Activated T-helper 17 cell treated with anti-CD3 and anti-CD28 coated beads, Interleukin-2, amount 50 U/mL, for 72 hours (primary cell): ENCODE measurements at regions not wholly inside any gene's neighbourhood (a gene's known extent, or its start where the extent isn't known, plus 50 kb on each side); places are given as distances from the start of the nearest gene placed in this dataset.

Experiments
- ATAC-seq: fragments of 150-1000 bp; cut with Tn5 transposase; replicated peaks from 2 replicates; pipeline ENCODE4 v1.10.0; 2021; ENCODE audit warnings: mild to moderate bottlenecking, moderate library complexity
- H3K27ac Mint-ChIP-seq: one replicate; pipeline ENCODE4 v1.8.0; 2022; ENCODE audit warnings: mixed read lengths
- H3K27me3 Mint-ChIP-seq: one replicate; pipeline ENCODE4 v1.8.0; 2022; ENCODE audit warnings: mixed read lengths
- H3K36me3 Mint-ChIP-seq: one replicate; pipeline ENCODE4 v1.8.0; 2022; ENCODE audit warnings: low read depth, mild to moderate bottlenecking, mixed read lengths
- H3K4me1 Mint-ChIP-seq: one replicate; pipeline ENCODE4 v1.8.0; 2022; ENCODE audit warnings: mixed read lengths
- H3K4me3 Mint-ChIP-seq: one replicate; pipeline ENCODE4 v1.8.0; 2022; ENCODE audit warnings: mild to moderate bottlenecking, mixed read lengths
- H3K9me3 Mint-ChIP-seq: one replicate; pipeline ENCODE4 v1.8.0; 2022; ENCODE audit warnings: mixed read lengths

DNA sequence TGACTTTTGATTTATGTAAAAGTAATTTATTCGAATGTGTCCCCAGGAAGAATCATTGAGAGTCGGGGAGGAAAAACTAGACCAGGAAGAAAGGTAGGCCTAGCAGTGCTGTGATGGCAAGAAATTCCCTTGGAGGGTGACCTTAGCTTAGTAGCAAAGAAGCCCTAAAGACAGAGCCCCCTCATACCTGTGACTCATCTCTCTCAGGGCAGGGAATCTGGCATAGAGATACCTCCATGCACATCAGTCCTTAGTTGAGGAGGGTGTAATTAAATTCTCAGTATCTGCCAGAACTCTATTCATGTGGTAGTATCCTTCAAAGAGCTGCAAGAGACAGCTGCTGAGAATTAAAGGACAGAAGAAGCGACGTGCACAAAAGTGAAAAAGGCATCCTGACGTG is 360.3 kb downstream of the FBXO15 start:
- Mint-ChIP-seq H3K4me3 (no peak overlapping the region), H3K27me3 (no peaks in the 10 kb centered on the region)

DNA sequence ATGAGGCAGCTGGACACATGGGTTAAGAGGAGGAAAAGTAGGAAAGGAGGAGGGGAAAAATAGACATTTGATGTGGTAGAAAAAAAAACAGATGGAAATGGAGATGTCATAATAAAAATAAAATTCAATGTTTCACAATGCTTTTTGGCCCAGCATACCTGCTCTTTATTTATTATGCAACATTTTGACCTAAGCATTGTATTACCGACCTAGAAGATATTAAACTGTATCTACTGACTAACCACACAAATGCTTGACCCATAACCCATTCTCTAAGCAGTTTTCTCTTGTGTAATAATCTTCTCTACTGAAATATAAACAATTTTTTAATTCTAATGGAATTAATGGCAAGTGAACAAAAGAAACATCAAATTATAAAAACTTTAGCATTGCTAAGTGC is 362.3 kb downstream of the FBXO15 start:
- Mint-ChIP-seq H3K27ac (no peak overlapping the region), H3K4me3 (no peak overlapping the region), H3K9me3 (no peaks in the 10 kb centered on the region), H3K4me1 (no peaks in the 10 kb centered on the region), H3K36me3 (no peaks in the 10 kb centered on the region), H3K27me3 (no peaks in the 10 kb centered on the region)
- no peak for ATAC-seq

More for the DNA sequence above, 360.3 kb downstream of the FBXO15 start:
- H3K36me3 Mint-ChIP-seq = no peaks in the 10 kb centered on the region
- no peak overlapping the region for H3K27ac Mint-ChIP-seq
- no peak for ATAC-seq
- H3K4me1 Mint-ChIP-seq = no peaks in the 10 kb centered on the region
- no peaks in the 10 kb centered on the region for H3K9me3 Mint-ChIP-seq

DNA sequence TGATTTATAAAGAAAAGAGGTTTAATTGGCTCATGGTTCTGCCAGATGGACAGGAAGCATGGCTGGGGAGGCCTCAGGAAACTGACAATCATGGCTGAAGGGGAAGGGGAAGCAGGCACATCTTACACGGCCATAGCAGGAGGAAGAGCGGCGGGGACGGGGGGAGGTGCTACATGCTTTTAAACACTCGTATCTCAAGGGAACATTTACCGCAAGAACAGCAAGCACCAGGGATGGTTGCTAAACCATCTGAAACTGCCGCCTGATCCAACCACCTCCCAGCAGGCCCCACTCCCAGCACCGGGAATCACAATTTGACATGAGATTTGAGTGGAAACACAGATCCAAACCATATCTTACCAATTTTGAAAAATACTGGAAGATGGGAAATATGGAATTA is 362.8 kb downstream of the FBXO15 start:
- Mint-ChIP-seq H3K4me3 (no peak overlapping the region), H3K27ac (no peak overlapping the region), H3K9me3 (no peaks in the 10 kb centered on the region), H3K36me3 (no peaks in the 10 kb centered on the region), H3K27me3 (no peaks in the 10 kb centered on the region), H3K4me1 (no peaks in the 10 kb centered on the region)
- ATAC-seq = no peak

DNA sequence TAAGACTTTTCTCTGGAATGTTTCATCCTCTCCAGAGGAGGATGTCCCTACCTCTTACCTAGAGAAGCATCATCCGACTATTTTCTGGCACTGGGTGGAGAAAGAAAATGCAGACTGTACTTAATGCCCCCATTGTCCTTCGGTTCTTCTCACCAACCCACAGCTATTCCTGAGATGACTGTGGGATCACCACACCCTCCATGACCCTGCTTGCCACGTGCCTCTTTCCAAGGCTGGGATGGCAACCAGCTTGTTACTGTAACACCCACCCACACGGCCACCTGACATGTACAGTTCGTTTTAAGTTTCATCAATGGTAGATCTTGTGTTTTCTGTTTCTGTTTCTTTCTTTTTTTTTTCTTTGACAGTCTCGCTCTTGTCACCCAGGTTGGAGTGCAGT is 365.2 kb downstream of the FBXO15 start:
- no peaks in the 10 kb centered on the region for H3K36me3 Mint-ChIP-seq
- H3K27ac Mint-ChIP-seq = no peak overlapping the region
- peaks cover 4% of the 10 kb centered on the region for H3K9me3 Mint-ChIP-seq
- no peaks in the 10 kb centered on the region for H3K4me1 Mint-ChIP-seq
- H3K27me3 Mint-ChIP-seq = no peaks in the 10 kb centered on the region
- no peak overlapping the region for H3K4me3 Mint-ChIP-seq
- no peak for ATAC-seq

DNA sequence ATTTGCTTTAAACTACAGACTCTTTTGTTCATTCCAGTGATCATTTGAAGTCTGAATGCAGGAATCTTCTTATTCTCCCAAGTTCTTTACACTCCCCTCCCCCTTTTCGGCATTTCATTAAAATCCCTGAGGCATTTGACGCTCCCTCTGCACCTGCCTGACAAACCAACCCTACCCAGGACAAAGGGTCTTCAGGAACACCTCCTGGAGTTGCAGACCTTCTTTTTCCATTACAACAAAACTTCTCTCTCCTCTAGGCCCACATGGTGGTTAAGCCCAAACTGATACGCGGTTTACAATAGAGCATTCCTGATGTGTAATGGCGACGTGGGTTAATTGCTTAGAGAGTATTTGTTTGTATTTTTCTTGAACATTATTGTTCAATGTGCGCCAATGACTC is 367.4 kb downstream of the FBXO15 start:
- no peaks in the 10 kb centered on the region for H3K4me1 Mint-ChIP-seq
- no peaks in the 10 kb centered on the region for H3K27me3 Mint-ChIP-seq
- H3K9me3 Mint-ChIP-seq = peaks cover 4% of the 10 kb centered on the region
- H3K27ac Mint-ChIP-seq = no peak overlapping the region
- no peak overlapping the region for H3K4me3 Mint-ChIP-seq
- H3K36me3 Mint-ChIP-seq = no peaks in the 10 kb centered on the region
- no peak for ATAC-seq

DNA sequence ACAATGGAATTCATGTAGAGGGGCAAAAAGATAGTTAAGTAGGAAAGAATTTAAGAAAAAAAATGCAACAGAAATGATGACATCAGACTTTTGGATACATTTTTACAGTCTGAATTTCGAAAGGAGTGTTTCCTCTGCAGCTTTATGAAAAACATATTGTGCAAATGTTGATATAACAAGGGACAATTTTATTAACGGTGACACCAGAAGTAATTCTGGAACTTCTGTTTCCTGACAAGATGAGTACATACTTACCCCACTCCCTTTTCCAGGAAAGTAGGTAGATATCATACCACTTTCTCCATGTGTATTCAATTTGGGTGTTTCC is 369.6 kb downstream of the FBXO15 start:
- H3K9me3 Mint-ChIP-seq = peaks cover 4% of the 10 kb centered on the region
- no peak overlapping the region for H3K27ac Mint-ChIP-seq
- H3K4me3 Mint-ChIP-seq = no peak overlapping the region
- ATAC-seq = no peak
- no peaks in the 10 kb centered on the region for H3K36me3 Mint-ChIP-seq
- no peaks in the 10 kb centered on the region for H3K27me3 Mint-ChIP-seq
- no peaks in the 10 kb centered on the region for H3K4me1 Mint-ChIP-seq

DNA sequence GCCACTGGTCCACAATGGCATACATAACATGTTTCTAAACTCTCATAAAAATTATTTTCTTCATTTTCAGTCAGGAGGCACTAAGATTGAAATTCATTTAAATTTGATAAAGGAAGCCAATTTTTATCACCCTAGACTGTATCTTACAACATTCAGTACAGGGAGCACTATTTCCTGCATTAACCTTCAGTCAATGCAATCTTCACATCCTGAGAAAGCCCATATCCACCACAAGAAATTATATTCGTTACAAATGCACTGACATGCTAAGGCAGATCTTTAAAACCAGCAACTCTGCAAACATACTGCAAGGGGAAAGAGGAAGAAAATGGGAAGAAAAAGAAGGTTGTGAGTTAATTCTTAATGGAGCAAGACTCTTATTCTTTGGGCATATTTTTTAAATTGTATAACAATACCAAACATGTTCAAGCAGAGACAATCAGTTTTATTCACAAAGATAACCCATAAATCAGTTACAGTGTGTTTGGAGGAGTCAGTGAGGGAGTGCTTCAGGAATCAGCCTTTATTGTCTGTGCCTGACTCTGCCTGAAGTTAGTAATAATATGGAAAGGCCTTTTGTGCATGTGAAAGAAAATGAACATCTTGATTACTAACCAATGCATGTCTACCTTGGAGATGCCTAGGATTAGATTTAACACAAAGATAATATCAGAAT is 370.1 kb downstream of the FBXO15 start:
- H3K36me3 Mint-ChIP-seq = no peaks in the 10 kb centered on the region
- no peak for ATAC-seq
- H3K9me3 Mint-ChIP-seq = peaks cover 4% of the 10 kb centered on the region
- H3K27ac Mint-ChIP-seq = no peak overlapping the region
- H3K4me3 Mint-ChIP-seq = no peak overlapping the region
- H3K4me1 Mint-ChIP-seq = no peaks in the 10 kb centered on the region
- H3K27me3 Mint-ChIP-seq = no peaks in the 10 kb centered on the region

DNA sequence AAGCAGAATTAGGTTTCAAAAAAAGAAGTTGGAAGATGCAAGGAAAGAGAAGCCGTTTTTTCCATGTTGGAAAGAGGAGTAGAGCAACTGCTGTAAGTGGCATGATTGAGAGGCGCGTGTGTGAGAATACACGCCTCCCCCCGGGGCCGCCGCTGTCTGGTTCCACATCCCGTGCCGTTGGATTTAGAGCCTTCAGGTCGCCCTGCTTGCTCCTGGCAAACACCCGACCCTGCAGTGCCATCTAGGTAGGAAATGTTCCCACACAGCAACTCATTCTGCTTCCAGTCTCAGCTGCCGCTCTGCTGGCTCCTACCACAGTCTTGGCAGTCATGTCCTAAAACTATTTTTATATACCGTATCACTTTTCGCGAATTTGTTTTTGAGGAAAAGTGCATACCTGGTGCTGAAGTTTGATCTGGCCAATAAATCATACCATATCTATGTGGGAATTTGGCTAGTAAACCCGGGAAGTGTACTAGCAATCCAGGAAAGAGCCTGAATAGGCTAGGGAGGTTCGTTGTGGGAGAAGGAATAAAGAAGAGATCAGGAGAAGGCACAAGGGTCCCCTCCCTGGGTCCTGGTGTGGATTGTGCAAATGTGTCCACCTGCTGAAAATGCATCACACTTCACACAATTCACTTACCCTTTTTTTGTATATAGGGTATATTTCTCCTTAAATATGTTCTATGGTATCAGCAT is 372.7 kb downstream of the FBXO15 start:
- H3K36me3 Mint-ChIP-seq = no peaks in the 10 kb centered on the region
- no peak for ATAC-seq
- no peaks in the 10 kb centered on the region for H3K27me3 Mint-ChIP-seq
- no peaks in the 10 kb centered on the region for H3K4me1 Mint-ChIP-seq
- no peak overlapping the region for H3K4me3 Mint-ChIP-seq
- H3K9me3 Mint-ChIP-seq = peaks cover 4% of the 10 kb centered on the region
- H3K27ac Mint-ChIP-seq = no peak overlapping the region

DNA sequence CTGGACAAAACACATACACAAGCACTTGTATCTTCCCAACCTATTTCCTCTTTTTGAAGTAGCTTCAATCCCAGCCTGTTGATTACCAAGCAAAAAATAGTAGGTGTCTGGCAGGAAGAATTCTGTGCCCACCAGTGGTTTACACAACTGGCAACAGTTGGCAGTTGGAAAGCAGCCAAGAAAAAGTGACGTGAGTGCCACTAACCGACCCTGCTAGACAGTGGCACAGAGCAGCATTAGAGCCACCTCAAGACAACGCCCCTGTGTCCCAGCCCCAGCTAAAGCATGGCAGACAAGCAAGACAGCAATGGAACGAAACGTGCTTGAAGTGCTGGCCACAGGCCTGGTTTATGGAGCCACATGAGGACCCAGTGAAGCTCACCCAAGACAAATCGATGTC is 379.6 kb downstream of the FBXO15 start:
- H3K27ac Mint-ChIP-seq = no peak overlapping the region

DNA sequence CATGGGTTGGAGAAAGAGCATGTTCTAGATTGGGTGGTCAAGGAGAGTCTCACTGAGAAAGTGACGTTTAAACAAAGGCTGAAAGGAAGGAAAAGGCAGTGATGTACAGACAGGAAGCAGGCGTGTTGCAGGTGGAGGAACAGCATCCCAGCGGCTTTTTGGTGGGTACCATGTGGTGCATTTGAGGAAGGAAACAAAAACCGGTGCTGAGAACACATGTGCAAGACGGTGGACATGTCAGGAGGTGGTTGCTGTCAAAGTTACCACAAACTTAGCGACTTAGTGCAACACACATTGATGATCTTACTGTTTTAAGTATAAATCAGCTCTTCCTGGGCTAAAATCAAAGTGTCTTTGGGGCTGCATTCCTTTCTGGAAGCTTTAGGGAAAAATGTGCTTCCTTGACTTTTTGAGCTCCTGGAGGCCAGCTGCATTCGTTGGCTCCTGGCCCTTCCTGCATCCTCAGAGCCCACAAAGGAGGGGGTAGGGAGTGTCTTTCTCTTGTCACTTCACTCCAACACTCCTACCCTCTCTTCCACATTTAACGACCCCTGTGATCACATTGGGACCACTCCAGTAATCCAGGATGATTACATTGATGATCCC is 380.6 kb downstream of the FBXO15 start:
- Mint-ChIP-seq H3K27ac (no peak overlapping the region), H3K9me3 (peaks cover 12% of the 10 kb centered on the region), H3K4me3 (no peak overlapping the region), H3K4me1 (no peaks in the 10 kb centered on the region), H3K27me3 (peaks cover 7% of the 10 kb centered on the region), H3K36me3 (no peaks in the 10 kb centered on the region)
- ATAC-seq = no peak

More for the DNA sequence above, 379.6 kb downstream of the FBXO15 start:
- Mint-ChIP-seq H3K4me1 (no peaks in the 10 kb centered on the region), H3K9me3 (peaks cover 12% of the 10 kb centered on the region), H3K27me3 (peaks cover 4% of the 10 kb centered on the region), H3K4me3 (no peak overlapping the region), H3K36me3 (no peaks in the 10 kb centered on the region)
- no peak for ATAC-seq

DNA sequence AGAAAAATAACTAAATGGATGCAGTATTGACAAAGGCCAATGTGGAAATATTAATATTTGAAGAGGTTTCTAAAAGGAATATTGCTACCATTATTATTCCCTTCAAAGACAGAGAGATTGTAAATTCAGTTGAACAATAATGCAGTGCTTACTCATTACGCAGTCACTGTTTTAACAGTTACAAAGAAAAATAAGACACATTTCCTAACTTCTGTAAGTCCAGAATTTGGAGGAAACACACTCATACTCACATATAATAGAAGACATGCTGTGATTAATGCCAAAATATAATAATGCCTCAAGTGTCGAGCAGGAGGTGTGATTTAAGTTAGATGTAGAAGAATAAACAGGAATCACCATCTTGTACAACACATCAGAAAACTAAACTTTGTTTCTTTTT is 389.2 kb downstream of the FBXO15 start:
- peaks cover 3% of the 10 kb centered on the region for H3K27me3 Mint-ChIP-seq
- H3K9me3 Mint-ChIP-seq = peaks cover 3% of the 10 kb centered on the region
- H3K36me3 Mint-ChIP-seq = no peaks in the 10 kb centered on the region
- no peak for ATAC-seq
- no peak overlapping the region for H3K27ac Mint-ChIP-seq
- H3K4me1 Mint-ChIP-seq = no peaks in the 10 kb centered on the region
- H3K4me3 Mint-ChIP-seq = no peak overlapping the region

DNA sequence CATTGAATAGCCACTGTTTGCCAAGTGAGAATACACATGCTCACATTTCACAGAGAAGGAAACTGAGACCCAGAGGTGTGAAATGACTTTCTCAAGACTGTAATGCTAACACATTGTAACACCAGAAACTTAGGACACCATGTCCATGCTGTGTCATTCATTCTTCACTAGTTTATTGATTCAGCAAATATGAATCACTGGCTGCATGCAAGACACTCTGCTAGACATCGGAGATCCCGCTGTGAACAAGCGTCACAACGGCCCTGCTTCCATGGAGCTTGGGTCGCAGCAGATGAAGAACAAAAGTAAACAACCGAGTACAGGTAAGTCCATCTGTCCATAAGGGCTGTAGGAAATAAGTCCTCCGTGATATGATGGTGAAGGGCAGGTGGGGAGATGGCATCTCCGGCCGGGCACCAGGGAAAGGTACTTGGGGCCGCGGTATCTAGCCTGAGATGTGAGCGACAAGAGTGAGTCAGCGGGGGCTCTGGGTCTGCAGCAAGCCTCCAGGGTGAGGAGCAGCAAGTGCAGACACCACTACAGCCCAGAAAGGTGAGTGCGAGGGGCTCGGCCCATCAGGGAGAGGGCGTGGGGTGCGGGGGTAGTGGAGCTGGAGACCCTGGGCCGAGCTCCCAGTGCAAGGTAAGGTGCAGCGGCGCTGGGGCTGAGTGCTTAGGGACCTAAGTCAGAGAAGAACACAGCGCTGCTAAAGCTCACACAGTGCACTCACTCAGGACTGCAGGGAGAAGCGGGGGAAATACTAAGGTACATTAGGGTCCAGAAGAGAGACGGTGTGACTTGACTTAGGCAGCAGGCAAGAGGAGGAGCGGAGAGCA is 391.2 kb downstream of the FBXO15 start:
- H3K4me1 Mint-ChIP-seq = no peaks in the 10 kb centered on the region
- H3K27ac Mint-ChIP-seq = no peak overlapping the region
- no peaks in the 10 kb centered on the region for H3K36me3 Mint-ChIP-seq
- no peak overlapping the region for H3K4me3 Mint-ChIP-seq
- peaks cover 3% of the 10 kb centered on the region for H3K9me3 Mint-ChIP-seq
- no peaks in the 10 kb centered on the region for H3K27me3 Mint-ChIP-seq
- ATAC-seq = no peak

DNA sequence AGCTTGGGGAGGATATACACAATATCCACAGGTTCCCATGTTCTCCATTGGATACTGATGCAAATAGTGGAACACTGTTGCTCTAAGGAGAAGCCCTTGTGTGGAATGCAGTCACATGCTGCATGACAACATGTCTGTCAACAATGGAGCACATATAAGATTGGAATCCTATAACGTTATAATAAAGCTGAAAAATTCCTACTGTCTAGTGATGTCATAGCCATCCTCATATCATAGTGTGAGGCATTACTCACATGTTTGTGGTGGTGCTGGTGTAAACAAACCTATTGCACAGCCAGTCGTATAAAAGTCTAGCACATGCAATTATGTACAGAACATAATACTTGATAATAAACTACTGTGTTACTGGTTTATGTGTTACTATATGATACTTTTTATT is 394.7 kb downstream of the FBXO15 start:
- Mint-ChIP-seq H3K36me3 (no peaks in the 10 kb centered on the region), H3K9me3 (peaks cover 3% of the 10 kb centered on the region), H3K27me3 (no peaks in the 10 kb centered on the region), H3K4me1 (no peaks in the 10 kb centered on the region), H3K27ac (no peak overlapping the region), H3K4me3 (no peak overlapping the region)
- no peak for ATAC-seq

DNA sequence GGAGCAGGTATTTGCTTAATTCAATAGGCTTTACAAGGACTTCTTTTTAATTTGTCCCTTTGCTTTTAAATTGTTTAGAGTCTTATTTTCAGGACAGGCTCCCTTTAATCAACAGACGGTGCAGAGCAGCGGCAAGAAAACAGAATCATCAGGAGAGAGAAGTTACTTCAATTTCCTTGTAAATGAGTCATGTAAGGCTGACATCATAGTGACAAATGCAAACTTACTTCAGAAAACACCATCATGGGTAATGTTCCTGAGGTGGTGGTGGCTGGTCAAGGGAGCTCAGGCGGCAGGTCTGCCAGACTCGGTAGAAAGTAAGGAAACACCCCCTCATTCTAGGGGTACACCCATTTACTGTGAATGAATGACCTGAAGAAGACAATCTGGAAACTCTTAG is 395.1 kb downstream of the FBXO15 start:
- no peak overlapping the region for H3K27ac Mint-ChIP-seq
- H3K27me3 Mint-ChIP-seq = no peaks in the 10 kb centered on the region
- no peaks in the 10 kb centered on the region for H3K4me1 Mint-ChIP-seq
- no peak for ATAC-seq
- no peaks in the 10 kb centered on the region for H3K36me3 Mint-ChIP-seq
- peaks cover 3% of the 10 kb centered on the region for H3K9me3 Mint-ChIP-seq
- H3K4me3 Mint-ChIP-seq = no peak overlapping the region

DNA sequence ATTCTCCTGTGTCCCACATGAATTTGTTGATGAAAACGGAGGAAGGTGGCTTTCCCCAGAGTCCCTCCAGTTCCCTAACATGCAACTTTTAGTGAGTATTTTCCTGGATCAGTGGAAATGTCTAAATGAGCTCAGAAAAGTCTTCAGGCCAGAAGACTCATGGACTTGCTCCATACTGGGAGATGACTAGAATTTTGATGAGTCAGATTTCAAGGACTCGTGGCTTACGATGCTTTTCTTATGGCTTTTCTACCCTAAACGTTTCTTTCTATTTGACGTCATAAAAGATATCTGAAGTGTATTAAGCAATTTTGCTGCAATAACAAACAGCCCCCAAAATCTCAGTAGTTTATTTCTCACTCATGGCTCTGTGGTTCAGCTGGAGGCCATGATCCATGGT is 397.6 kb downstream of the FBXO15 start:
- H3K9me3 Mint-ChIP-seq = peaks cover 4% of the 10 kb centered on the region
- ATAC-seq = no peak
- H3K4me3 Mint-ChIP-seq = no peak overlapping the region
- H3K36me3 Mint-ChIP-seq = no peaks in the 10 kb centered on the region
- no peaks in the 10 kb centered on the region for H3K27me3 Mint-ChIP-seq
- no peak overlapping the region for H3K27ac Mint-ChIP-seq
- H3K4me1 Mint-ChIP-seq = no peaks in the 10 kb centered on the region
